ENCODE measurements at regions not wholly inside any gene's neighbourhood (a gene's known extent, or its start where the extent isn't known, plus 50 kb on each side); places are given as distances from the start of the nearest gene placed in this dataset.

GRCh38 chr15:91356083-91356482 lies 256.0 kb downstream of the SV2B start:
- no peak for TF ChIP-seq POLR2A (IDR thresholded peaks at IDR 0.05; ENCODE audit: low read depth, low read length)
- no peak for TF ChIP-seq PAX5 (IDR thresholded peaks at IDR 0.05; ENCODE audit: insufficient read depth, low read length, severe bottlenecking)
- no peak for TF ChIP-seq TAF1 (IDR thresholded peaks at IDR 0.05; ENCODE audit: low read depth, low read length)

Measured in GM12891 (cell line).